OCI-LY7 (cell line): ENCODE measurements at regions not wholly inside any gene's neighbourhood (a gene's known extent, or its start where the extent isn't known, plus 50 kb on each side); places are given as distances from the start of the nearest gene placed in this dataset.
A peak's percentile ranks its signal among the peaks of the same experiment; 100 is the strongest.

Experiments
- BruUV-seq: library from RNA; stranded (reverse); fragments of 400-500 nt; replicated peaks from 2 replicates; lab custom pipeline; 2021; lab: Mats Ljungman, UMichigan
- CTCF ChIA-PET: fragments of 300-600 bp; sonication (Branson Sonifier 250); formaldehyde crosslinking; loops from one replicate; lab custom pipeline; 2022; ENCODE audit warnings: antibody characterized with exemption; ENCODE audit not compliant: unreplicated experiment; lab: Charles Lee
- POLR2A ChIA-PET: fragments of 300-600 bp; sonication (Branson Sonifier 250); formaldehyde crosslinking; loops from one replicate; lab custom pipeline; 2022; ENCODE audit warnings: antibody characterized with exemption; lab: Charles Lee
- DNase-seq: peaks from one replicate; pipeline ENCODE4 v3.0.0-alpha.2; 2015; ENCODE audit warnings: low spot score
- H2AFZ ChIP-seq: fragments of 200-600 bp; sonication (generic), shearing (Covaris generic); 2 replicates; pipeline ENCODE4 v1.6.1; 2014; ENCODE audit warnings: mild to moderate bottlenecking, antibody characterized with exemption, low read length, moderate library complexity
- H3K27ac ChIP-seq: fragments of 200-600 bp; sonication (generic); 2 replicates; pipeline ENCODE4 v1.5.1; 2014; ENCODE audit warnings: mixed run types, low read depth, mild to moderate bottlenecking, moderate library complexity, low read length, inconsistent platforms; ENCODE audit not compliant: poor library complexity, severe bottlenecking
- H3K36me3 ChIP-seq: fragments of 200-600 bp; sonication (generic); 2 replicates; pipeline ENCODE4 v1.6.1; 2014; ENCODE audit warnings: mild to moderate bottlenecking, antibody characterized with exemption, low read length, moderate library complexity, mixed read lengths; ENCODE audit not compliant: insufficient read depth
- H3K4me1 ChIP-seq: fragments of 200-600 bp; sonication (generic); 2 replicates; pipeline ENCODE4 v1.5.1; 2014; ENCODE audit warnings: mild to moderate bottlenecking, low read length; ENCODE audit not compliant: insufficient read depth, poor library complexity, severe bottlenecking
- H3K4me2 ChIP-seq: fragments of 200-600 bp; sonication (generic); 2 replicates; pipeline ENCODE4 v1.6.1; 2014; ENCODE audit warnings: mild to moderate bottlenecking, low read length
- H3K4me3 ChIP-seq: fragments of 200-600 bp; sonication (generic); 2 replicates; pipeline ENCODE4 v1.5.1; 2014; ENCODE audit warnings: mild to moderate bottlenecking, low read depth, low read length; ENCODE audit not compliant: poor library complexity, severe bottlenecking
- H3K79me2 ChIP-seq: fragments of 200-600 bp; sonication (generic); 2 replicates; pipeline ENCODE4 v1.6.1; 2016; ENCODE audit warnings: low read depth, mild to moderate bottlenecking, low read length, moderate library complexity, mixed read lengths; ENCODE audit not compliant: insufficient read depth
- H3K9me2 ChIP-seq: fragments of 200-600 bp; sonication (generic); 2 replicates; pipeline ENCODE4 v1.6.1; 2016; ENCODE audit warnings: mild to moderate bottlenecking, low read length, mixed read lengths; ENCODE audit not compliant: insufficient read depth
- H3K9me3 ChIP-seq: fragments of 200-600 bp; sonication (generic); 2 replicates; pipeline ENCODE4 v1.6.1; 2014; ENCODE audit warnings: mild to moderate bottlenecking, mixed run types, low read length, mixed read lengths
- H4K20me1 ChIP-seq: fragments of 200-600 bp; sonication (generic); 2 replicates; pipeline ENCODE4 v1.6.1; 2014; ENCODE audit warnings: mild to moderate bottlenecking, antibody characterized with exemption, low read length, moderate library complexity, mixed read lengths; ENCODE audit not compliant: insufficient read depth
- CTCF ChIP-seq: fragments of 200-600 bp; sonication (generic); conservative IDR thresholded peaks from 2 replicates; pipeline ENCODE4 v1.5.1; 2014; ENCODE audit warnings: mild to moderate bottlenecking, antibody characterized with exemption, low read length, moderate library complexity, mixed read lengths
- EZH2phosphoT487 ChIP-seq: fragments of 200-600 bp; sonication (generic); IDR thresholded peaks from 2 replicates; pipeline ENCODE4 v1.6.1; 2018; ENCODE audit warnings: low read depth, borderline replicate concordance, mild to moderate bottlenecking, mixed run types, antibody characterized with exemption, low read length, moderate library complexity, mixed read lengths
- intact Hi-C: fragments of 100-400 bp; cut with micrococcal nuclease; formaldehyde crosslinking; loops from one replicate; pipeline ENCODE4 v1.10.0; 2022; ENCODE audit not compliant: unreplicated experiment

DNA sequence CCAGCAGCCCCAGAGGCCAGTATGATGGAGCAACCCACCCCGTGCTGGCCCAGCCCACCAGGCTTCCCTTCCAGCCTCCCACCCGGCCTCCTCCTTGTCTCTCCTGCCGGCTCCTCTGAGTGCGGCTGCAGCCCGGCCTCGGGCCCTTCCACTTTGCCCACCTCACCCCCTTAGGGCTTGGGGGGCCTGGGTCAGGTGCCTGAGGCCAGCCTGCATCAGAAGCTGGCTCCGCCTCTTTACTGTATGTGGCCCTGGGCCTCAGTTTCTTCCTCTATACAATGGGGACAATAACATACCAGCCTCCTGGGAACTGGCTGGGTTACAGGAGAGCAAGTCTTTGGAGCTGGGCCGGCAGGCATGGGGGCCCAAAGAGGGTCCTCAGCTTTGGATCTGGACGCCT, 221.1 kb upstream of the CIBAR2 start:
- no peaks in the 10 kb centered on the region for H4K20me1 ChIP-seq
- CTCF ChIA-PET: interaction anchor here (0.7 kb wide), 1 partner anchor 36 kb away, joined by 3 read pairs; no protein-coding TSS in a partner anchor
- no peak overlapping the region for H3K4me3 ChIP-seq
- no peak overlapping the region for H2AFZ ChIP-seq
- no peaks in the 10 kb centered on the region for H3K9me3 ChIP-seq
- POLR2A ChIA-PET: no interaction called here
- BruUV-seq: no TSS peak
- DNase-seq: no peak
- no peaks in the 10 kb centered on the region for H3K79me2 ChIP-seq
- peaks cover 31% of the 10 kb centered on the region for H3K4me1 ChIP-seq
- intact Hi-C loops: no loop called here
- H3K9me2 ChIP-seq: no peaks in the 10 kb centered on the region
- H3K27ac ChIP-seq: no peak overlapping the region
- no peak overlapping the region for H3K4me2 ChIP-seq
- H3K36me3 ChIP-seq: no peaks in the 10 kb centered on the region
- TF ChIP-seq EZH2phosphoT487 (no peak), CTCF (no peak)

GRCh38 chr16:85333744-85334640, 221.7 kb upstream of the CIBAR2 start:
- no peaks in the 10 kb centered on the region for H3K79me2 ChIP-seq
- no peak for DNase-seq
- TF ChIP-seq EZH2phosphoT487 (no peak), CTCF (no peak)
- ChIA-PET POLR2A (no interaction called here), CTCF (interaction anchor here (0.7 kb wide), 1 partner anchor 36 kb away, joined by 3 read pairs; no protein-coding TSS in a partner anchor)
- no peak overlapping the region for H3K27ac ChIP-seq
- H3K9me2 ChIP-seq: no peaks in the 10 kb centered on the region
- no peaks in the 10 kb centered on the region for H3K36me3 ChIP-seq
- intact Hi-C loops: no loop called here
- peaks cover 25% of the 10 kb centered on the region for H3K4me1 ChIP-seq
- no peaks in the 10 kb centered on the region for H4K20me1 ChIP-seq
- no TSS peak for BruUV-seq
- no peak overlapping the region for H3K4me2 ChIP-seq
- peak overlapping the region; percentile 89; the same call in 1 of the 2 replicates for H2AFZ ChIP-seq
- no peaks in the 10 kb centered on the region for H3K9me3 ChIP-seq
- no peak overlapping the region for H3K4me3 ChIP-seq
